Right atrium auricular region (tissue), 2 donors: ENCODE measurements at regions not wholly inside any gene's neighbourhood (a gene's known extent, or its start where the extent isn't known, plus 50 kb on each side); places are given as distances from the start of the nearest gene placed in this dataset.

Experiments used
- DNase-seq: peaks from one replicate; pipeline ENCODE4 v3.0.0-alpha.2; 2019; ENCODE audit warnings: low spot score
- H3K27ac ChIP-seq, 2 donors: fragments of 200-600 bp; sonication (generic); 1 replicate in 1 of 2; 2 replicates in 1 of 2; pipeline ENCODE4 v1.5.1; 2016 to 2019
- H3K27me3 ChIP-seq, 2 donors: fragments of 200-600 bp; sonication (generic); one replicate each; pipeline versions ENCODE4 v1.5.1 to v1.6.0; 2017 to 2019
- H3K36me3 ChIP-seq: fragments of 200-600 bp; sonication (generic); one replicate; pipeline ENCODE4 v1.5.1; 2016
- H3K4me1 ChIP-seq, 2 donors: fragments of 200-600 bp; sonication (generic); one replicate each; pipeline versions ENCODE4 v1.5.1 to v1.6.0; 2017 to 2019
- H3K4me3 ChIP-seq, 2 donors: fragments of 200-600 bp; sonication (generic); 1 replicate in 1 of 2; 2 replicates in 1 of 2; pipeline ENCODE4 v1.5.1; 2017 to 2019; ENCODE audit warnings: mild to moderate bottlenecking in 1 of 2, moderate library complexity in 1 of 2
- H3K9me3 ChIP-seq, 2 donors: fragments of 200-600 bp; sonication (generic); one replicate each; pipeline ENCODE4 v1.5.1; 2019
- TF ChIP-seq, protein P1 (sequence below), 2 donors: fragments of 200-600 bp; sonication (generic); IDR thresholded peaks; one replicate each; pipeline ENCODE4 v1.5.1; 2019; ENCODE audit warnings: antibody characterized with exemption in 2 of 2

DNA sequence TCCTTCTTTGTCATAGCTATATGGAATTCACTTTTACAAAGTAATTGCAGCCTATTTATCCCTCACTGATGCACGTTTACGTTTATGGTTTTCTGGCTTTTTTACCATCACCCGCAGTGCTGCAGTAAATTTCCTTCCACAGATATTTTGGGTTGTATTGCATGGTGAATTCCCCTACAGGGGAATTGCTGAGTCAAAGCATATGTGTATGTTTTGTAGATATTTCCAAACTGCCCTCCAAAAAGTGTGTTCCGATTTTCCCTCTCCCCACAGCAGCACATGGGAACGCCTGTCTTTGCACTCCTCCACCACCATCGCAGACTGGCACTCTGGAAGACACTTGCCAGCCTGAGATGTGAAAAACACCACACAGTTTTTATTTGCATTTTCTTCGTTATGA is 80.6 kb upstream of the UXS1 start:
- no peak overlapping the region for H3K27ac ChIP-seq
- no peak overlapping the region for H3K4me3 ChIP-seq
- H3K9me3 ChIP-seq = no peaks in the 10 kb centered on the region
- H3K27me3 ChIP-seq = no peaks in the 10 kb centered on the region
- no peaks in the 10 kb centered on the region for H3K36me3 ChIP-seq
- DNase-seq = no peak
- peaks cover 0 to 11% of the 10 kb centered on the region in 2 donors for H3K4me1 ChIP-seq
- TF ChIP-seq, protein P1, sequence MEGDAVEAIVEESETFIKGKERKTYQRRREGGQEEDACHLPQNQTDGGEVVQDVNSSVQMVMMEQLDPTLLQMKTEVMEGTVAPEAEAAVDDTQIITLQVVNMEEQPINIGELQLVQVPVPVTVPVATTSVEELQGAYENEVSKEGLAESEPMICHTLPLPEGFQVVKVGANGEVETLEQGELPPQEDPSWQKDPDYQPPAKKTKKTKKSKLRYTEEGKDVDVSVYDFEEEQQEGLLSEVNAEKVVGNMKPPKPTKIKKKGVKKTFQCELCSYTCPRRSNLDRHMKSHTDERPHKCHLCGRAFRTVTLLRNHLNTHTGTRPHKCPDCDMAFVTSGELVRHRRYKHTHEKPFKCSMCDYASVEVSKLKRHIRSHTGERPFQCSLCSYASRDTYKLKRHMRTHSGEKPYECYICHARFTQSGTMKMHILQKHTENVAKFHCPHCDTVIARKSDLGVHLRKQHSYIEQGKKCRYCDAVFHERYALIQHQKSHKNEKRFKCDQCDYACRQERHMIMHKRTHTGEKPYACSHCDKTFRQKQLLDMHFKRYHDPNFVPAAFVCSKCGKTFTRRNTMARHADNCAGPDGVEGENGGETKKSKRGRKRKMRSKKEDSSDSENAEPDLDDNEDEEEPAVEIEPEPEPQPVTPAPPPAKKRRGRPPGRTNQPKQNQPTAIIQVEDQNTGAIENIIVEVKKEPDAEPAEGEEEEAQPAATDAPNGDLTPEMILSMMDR (IDR thresholded peaks at IDR 0.05) = no peak

DNA sequence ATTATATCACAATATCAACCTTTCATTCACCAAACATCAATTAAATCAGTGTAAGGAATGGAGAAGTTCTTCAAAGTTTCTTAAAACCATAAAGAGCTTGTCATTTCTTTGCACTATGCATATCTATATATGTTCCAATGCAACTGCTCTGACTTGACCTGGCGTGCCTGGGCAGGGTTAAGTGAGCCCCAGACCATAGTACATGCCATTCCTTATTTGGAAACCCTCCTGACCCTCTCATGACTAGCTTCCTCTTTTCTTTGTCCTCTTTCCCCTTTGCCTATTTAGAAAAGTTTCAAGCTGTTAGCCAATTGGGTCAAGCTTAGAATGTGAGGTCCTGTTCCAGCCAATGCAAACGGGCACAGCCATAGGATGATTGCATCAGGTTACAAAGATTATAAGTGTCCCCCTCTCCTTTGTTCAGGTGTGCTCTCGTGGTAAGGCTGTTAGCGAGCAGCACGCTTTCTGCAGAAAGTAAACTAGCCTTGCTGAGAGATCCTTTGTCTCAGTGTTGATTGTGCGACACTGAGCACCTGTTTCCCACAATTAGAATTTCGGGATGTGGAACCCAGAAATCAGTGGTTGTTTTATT is 78.2 kb upstream of the UXS1 start:
- Histone ChIP-seq H3K27ac (no peak overlapping the region), H3K27me3 (no peaks in the 10 kb centered on the region), H3K4me1 (peaks cover 0 to 13% of the 10 kb centered on the region in 2 donors), H3K36me3 (no peaks in the 10 kb centered on the region), H3K9me3 (no peaks in the 10 kb centered on the region), H3K4me3 (no peak overlapping the region)
- DNase-seq = no peak
- TF ChIP-seq, protein P1 (IDR thresholded peaks at IDR 0.05) = no peak

DNA sequence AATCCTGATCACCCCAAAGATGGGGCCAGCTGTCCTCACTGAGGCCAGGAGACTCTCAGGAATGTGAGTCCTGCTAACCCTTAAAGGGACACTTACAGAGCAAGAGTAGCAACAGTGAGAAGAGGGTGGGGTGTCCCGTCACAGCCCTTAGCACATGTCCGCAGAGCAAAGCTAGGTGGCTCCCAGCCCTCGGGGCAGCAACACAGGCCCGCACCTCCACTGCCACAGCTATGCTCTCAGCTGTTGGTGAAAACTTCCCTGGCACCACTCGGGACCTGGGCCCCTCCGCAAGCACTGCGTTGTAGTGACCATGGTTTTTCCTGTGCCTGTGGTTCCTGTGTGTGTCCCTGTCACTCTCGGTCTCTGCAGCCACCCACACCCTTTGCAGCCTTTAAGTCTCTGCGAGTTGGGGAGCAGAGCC is 76.4 kb upstream of the UXS1 start:
- no peaks in the 10 kb centered on the region for H3K9me3 ChIP-seq
- TF ChIP-seq, protein P1 (IDR thresholded peaks at IDR 0.05) = no peak
- no peaks in the 10 kb centered on the region for H3K36me3 ChIP-seq
- no peak overlapping the region for H3K27ac ChIP-seq
- DNase-seq = no peak
- no peaks in the 10 kb centered on the region for H3K27me3 ChIP-seq
- peak overlapping the region; percentile 30 to 48 for H3K4me3 ChIP-seq
- peaks cover 0 to 13% of the 10 kb centered on the region in 2 donors for H3K4me1 ChIP-seq

DNA sequence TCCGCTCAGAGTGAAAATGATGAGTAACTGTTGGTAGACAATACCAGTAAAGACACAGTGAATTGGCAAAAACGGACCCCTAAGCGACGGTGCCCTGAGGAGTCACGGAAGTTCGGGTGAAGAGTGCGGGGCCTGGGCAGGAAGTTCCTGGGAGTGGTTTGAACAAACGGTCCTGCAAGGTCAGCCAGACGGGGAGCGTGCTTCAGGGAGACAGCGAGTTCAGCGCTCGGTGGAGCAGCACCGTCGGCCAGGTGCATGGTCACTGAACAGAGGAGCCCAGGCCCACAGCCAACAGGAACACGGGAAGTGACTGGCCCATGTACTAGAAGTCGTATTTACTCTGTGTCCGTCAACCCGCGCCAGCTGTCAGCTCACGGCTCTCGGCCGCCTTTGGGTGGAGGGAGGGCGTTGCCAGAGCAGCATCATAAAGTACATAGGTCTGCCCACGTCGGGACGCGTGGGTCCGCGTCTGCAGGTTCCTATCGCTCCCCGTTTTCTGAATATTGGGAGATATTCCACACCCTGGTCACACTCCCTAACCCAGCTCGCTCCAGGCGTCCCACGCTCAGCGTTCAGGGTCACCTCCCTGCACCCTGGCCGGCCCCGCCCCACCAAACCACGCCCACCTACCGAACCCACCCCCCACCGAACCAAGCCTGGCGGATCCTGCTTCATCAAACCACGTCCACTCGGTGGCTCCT is 75.6 kb upstream of the UXS1 start:
- DNase-seq = no peak
- TF ChIP-seq, protein P1 (IDR thresholded peaks at IDR 0.05) = no peak
- peaks cover 0 to 13% of the 10 kb centered on the region in 2 donors for H3K4me1 ChIP-seq
- no peak overlapping the region for H3K27ac ChIP-seq
- H3K9me3 ChIP-seq = no peaks in the 10 kb centered on the region
- H3K36me3 ChIP-seq = no peaks in the 10 kb centered on the region
- H3K27me3 ChIP-seq = no peaks in the 10 kb centered on the region
- peak overlapping the region; percentile 30 to 48 for H3K4me3 ChIP-seq

DNA sequence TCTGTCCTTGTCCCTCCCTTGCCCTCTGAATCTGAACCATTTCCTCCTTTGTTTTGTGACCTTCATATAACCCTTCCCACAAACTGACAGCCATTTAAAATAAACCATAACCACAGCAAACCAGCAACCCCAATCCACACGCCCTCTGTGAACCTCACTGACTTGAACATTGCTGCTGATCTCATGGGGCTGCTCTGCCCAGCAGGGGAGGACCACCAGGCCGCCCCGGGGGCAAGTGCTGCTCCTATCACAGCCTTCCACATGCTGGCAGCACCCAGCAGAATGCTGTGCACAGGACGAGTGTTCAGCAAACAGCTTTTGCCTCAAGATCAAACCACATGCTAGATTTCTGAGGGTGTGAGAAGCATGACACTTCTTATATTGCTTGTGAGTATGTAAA is 73.9 kb upstream of the UXS1 start:
- TF ChIP-seq, protein P1 (IDR thresholded peaks at IDR 0.05) = no peak

More for the DNA sequence above, 73.9 kb upstream of the UXS1 start:
- Histone ChIP-seq H3K36me3 (no peaks in the 10 kb centered on the region), H3K27ac (no peak overlapping the region), H3K9me3 (no peaks in the 10 kb centered on the region), H3K4me3 (no peak overlapping the region), H3K27me3 (no peaks in the 10 kb centered on the region), H3K4me1 (peaks cover 0 to 13% of the 10 kb centered on the region in 2 donors)
- no peak for DNase-seq
